ENCODE measurements at regions not wholly inside any gene's neighbourhood (a gene's known extent, or its start where the extent isn't known, plus 50 kb on each side); places are given as distances from the start of the nearest gene placed in this dataset.

DNA sequence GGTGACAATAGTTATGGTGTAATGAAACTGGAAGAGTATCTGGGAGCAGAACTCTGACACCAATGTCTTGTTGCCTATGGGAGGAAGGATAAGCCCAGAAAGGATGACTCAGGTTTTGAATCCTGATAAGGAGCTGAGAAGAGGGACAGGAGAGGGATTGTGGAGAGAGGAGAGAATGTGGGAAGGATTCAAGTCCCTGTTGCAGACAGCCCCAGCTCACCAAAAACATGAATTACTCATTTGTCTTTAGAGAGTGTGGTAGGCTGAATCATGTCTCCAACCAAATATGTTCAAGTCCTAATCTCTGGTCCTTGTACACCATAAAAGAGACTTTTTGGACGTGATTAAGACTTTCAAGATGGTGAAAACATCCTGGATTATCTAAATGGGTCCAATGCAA is 206.9 kb upstream of the PHYHIPL start:
- TF ChIP-seq POLR2A (IDR thresholded peaks at IDR 0.05), result no peak
- TF ChIP-seq, protein P1, sequence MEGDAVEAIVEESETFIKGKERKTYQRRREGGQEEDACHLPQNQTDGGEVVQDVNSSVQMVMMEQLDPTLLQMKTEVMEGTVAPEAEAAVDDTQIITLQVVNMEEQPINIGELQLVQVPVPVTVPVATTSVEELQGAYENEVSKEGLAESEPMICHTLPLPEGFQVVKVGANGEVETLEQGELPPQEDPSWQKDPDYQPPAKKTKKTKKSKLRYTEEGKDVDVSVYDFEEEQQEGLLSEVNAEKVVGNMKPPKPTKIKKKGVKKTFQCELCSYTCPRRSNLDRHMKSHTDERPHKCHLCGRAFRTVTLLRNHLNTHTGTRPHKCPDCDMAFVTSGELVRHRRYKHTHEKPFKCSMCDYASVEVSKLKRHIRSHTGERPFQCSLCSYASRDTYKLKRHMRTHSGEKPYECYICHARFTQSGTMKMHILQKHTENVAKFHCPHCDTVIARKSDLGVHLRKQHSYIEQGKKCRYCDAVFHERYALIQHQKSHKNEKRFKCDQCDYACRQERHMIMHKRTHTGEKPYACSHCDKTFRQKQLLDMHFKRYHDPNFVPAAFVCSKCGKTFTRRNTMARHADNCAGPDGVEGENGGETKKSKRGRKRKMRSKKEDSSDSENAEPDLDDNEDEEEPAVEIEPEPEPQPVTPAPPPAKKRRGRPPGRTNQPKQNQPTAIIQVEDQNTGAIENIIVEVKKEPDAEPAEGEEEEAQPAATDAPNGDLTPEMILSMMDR (IDR thresholded peaks at IDR 0.05), result no peak
- no peak for TF ChIP-seq POLR2AphosphoS5 (IDR thresholded peaks at IDR 0.05; ENCODE audit: insufficient read depth in 1 of 2, low read depth in 1 of 2)
